AG04449 (cell line): ENCODE measurements at regions not wholly inside any gene's neighbourhood (a gene's known extent, or its start where the extent isn't known, plus 50 kb on each side); places are given as distances from the start of the nearest gene placed in this dataset.

ENCODE experiments used
- CTCF ChIA-PET: fragments of 350-600 bp; formaldehyde crosslinking; extraction: SDS; loops from one replicate; lab custom pipeline; 2021; ENCODE audit warnings: antibody characterized with exemption; lab: Yijun Ruan, JAX
- POLR2A ChIA-PET: fragments of 400-600, 350-600 bp; formaldehyde crosslinking; extraction: SDS; loops from one replicate; lab custom pipeline; 2020; ENCODE audit warnings: antibody characterized with exemption, inconsistent platforms; lab: Yijun Ruan, JAX
- DNase-seq: peaks from one replicate; pipeline ENCODE4 v3.0.0-alpha.2; 2010; ENCODE audit warnings: low read depth, low spot score
- H3K4me3 ChIP-seq: 2 replicates; pipeline ENCODE4 v1.5.1; 2011; ENCODE audit warnings: low read depth, mild to moderate bottlenecking, control low read depth, low read length
- TF ChIP-seq, protein P1 (sequence below): IDR thresholded peaks from one replicate; pipeline ENCODE4 v1.5.1; 2011; ENCODE audit warnings: mild to moderate bottlenecking, moderate library complexity, low read length, control low read depth, inconsistent platforms; ENCODE audit not compliant: insufficient read depth; ENCODE audit errors: missing control alignments

DNA sequence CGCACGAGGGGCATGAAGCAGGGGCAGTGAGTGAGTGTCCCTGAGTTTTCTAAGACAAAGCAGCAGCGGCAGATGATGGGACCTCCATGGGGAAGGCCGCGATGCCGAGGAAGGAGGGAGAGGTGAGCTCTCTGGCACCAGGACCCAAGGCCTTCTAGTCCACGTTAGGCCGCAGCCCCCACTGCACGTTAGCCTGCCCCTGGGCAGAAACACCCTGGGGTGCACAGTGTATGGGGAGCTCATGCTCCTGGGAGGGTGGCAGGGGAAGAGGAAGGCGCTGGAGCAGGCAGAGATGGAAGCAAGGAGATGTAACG is 97.3 kb upstream of the IKZF1 start:
- CTCF ChIA-PET, result interaction anchor here (1.7 kb wide), 1 partner anchor 954 kb away, joined by 5 read pairs; no protein-coding TSS in a partner anchor
- DNase-seq, result no peak
- TF ChIP-seq, protein P1, sequence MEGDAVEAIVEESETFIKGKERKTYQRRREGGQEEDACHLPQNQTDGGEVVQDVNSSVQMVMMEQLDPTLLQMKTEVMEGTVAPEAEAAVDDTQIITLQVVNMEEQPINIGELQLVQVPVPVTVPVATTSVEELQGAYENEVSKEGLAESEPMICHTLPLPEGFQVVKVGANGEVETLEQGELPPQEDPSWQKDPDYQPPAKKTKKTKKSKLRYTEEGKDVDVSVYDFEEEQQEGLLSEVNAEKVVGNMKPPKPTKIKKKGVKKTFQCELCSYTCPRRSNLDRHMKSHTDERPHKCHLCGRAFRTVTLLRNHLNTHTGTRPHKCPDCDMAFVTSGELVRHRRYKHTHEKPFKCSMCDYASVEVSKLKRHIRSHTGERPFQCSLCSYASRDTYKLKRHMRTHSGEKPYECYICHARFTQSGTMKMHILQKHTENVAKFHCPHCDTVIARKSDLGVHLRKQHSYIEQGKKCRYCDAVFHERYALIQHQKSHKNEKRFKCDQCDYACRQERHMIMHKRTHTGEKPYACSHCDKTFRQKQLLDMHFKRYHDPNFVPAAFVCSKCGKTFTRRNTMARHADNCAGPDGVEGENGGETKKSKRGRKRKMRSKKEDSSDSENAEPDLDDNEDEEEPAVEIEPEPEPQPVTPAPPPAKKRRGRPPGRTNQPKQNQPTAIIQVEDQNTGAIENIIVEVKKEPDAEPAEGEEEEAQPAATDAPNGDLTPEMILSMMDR, result no peak
- no peak overlapping the region for H3K4me3 ChIP-seq
- POLR2A ChIA-PET, result no interaction called here

GRCh38 chr7:50206453-50207250 is 97.9 kb upstream of the IKZF1 start:
- H3K4me3 ChIP-seq, result no peak overlapping the region
- POLR2A ChIA-PET, result no interaction called here
- no peak for DNase-seq
- TF ChIP-seq, protein P1, result no peak
- CTCF ChIA-PET, result interaction anchor here (1.7 kb wide), 1 partner anchor 954 kb away, joined by 5 read pairs; no protein-coding TSS in a partner anchor

DNA sequence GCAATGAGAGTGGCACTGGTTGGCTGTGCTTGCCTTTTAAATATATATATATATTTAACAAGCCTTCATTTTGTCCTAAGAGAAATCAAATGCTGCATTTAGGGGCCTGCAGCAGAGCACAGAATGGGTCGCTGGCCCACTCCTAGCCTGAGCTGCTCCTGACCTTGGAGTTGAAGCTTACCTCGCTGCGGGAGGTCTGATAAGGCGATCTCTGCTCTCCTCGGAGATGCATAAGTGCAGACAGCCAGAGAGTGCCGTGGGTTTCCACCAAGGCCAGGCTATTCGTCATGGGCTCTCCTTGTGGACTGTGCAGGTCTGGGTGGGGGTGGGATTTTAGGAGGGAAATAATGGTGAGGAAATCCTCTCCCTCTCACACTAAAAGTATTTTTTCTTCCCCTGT is 99.5 kb upstream of the IKZF1 start:
- TF ChIP-seq, protein P1, result no peak
- no peak for DNase-seq
- H3K4me3 ChIP-seq, result no peak overlapping the region
- POLR2A ChIA-PET, result no interaction called here
- CTCF ChIA-PET, result interaction anchor here (1.4 to 1.9 kb wide), 2 partner anchors 213 to 956 kb away, joined by 4 to 8 read pairs; no protein-coding TSS in a partner anchor

GRCh38 chr7:50204581-50204980 is 99.9 kb upstream of the IKZF1 start:
- POLR2A ChIA-PET, result no interaction called here
- CTCF ChIA-PET, result interaction anchor here (1.9 kb wide), 1 partner anchor 957 kb away, joined by 8 read pairs; no protein-coding TSS in a partner anchor

GRCh38 chr7:50203521-50203920 is 101.0 kb upstream of the IKZF1 start:
- POLR2A ChIA-PET, result no interaction called here
- no peak overlapping the region for H3K4me3 ChIP-seq
- CTCF ChIA-PET, result interaction anchor here (0.9 kb wide), 1 partner anchor 958 kb away, joined by 3 read pairs; no protein-coding TSS in a partner anchor
- TF ChIP-seq, protein P1, result no peak
- DNase-seq, result no peak

More at GRCh38 chr7:50204581-50204980, 99.9 kb upstream of the IKZF1 start:
- no peak for DNase-seq
- TF ChIP-seq, protein P1, result no peak
- H3K4me3 ChIP-seq, result no peak overlapping the region

DNA sequence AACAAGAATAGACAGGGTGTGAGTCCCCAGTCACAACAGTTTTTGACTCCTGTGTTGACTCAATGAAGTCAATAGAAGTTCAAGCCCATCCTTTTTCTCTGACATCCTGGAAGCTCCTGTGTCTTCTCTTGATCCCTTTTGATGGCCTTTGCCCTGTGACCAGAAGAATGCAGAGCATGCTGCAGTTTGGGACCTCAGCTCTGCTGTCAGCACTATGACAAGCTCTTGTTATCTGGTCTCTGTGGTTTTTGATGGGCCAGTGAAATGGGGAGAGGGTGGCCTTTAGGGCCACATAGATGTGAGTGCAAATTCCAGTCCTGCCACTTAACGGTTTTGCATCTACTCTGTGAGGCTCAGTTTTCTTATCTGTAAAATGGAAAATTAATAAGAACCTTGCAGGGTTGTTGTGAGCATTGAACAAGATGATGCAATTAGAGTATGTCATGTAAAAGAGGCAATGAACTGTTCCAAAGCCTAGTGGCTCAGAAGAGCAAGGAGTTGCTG is 102.4 kb upstream of the IKZF1 start:
- no peak for DNase-seq
- TF ChIP-seq, protein P1, result no peak
- POLR2A ChIA-PET, result no interaction called here

More for the DNA sequence above, 102.4 kb upstream of the IKZF1 start:
- CTCF ChIA-PET, result interaction anchor here (1.2 kb wide), 1 partner anchor 959 kb away, joined by 3 read pairs; no protein-coding TSS in a partner anchor
- H3K4me3 ChIP-seq, result no peak overlapping the region
